IPS-NIHi7 (cell line): ENCODE measurements at regions not wholly inside any gene's neighbourhood (a gene's known extent, or its start where the extent isn't known, plus 50 kb on each side); places are given as distances from the start of the nearest gene placed in this dataset.

Experiments
- DNase-seq: peaks from one replicate; pipeline ENCODE4 v3.0.0; 2012; ENCODE audit warnings: mixed read lengths; ENCODE audit errors: extremely low spot score

DNA sequence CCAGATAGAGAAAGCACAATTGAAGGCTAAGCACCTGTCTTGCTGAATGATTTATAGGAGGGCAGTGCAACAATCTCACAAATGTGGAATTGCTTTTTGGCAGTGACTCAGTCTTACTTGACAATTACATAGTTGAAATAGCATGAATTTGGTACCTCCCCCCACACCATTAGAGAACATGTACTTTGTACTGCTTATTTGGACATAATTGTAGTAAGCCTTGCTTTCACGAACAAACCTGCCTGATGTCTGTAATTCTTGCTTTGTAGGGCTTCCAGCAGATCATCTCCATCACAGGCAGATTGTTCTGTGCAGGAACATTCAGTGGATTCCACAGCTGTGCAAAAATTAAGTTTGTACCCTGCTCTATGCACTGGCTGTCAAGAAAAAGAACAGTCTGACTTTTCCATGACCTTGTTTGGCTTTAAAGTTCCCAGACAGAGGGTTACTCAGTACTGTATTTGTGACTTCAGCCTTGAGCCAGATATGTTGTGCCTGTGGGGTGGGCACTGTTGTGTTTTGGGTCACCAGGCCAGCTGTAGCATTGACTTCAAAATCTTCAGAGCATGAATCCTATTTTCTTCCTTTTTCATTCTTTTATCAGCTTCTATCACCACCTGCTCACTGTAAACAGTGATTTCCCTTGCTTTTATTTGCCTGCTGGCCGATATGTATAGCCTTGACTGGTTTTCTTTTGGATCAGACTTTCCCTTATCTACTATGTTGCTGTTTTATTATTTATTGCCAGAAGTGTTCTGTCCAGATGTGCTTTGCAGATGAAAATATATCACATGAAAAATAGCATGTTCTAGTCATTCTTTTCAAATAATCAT is 941.0 kb upstream of the CHORDC1 start:
- no peak for DNase-seq

- no peak for DNase-seq
Measured at GRCh38 chr11:91160661-91161060, 937.8 kb upstream of the CHORDC1 start.

DNA sequence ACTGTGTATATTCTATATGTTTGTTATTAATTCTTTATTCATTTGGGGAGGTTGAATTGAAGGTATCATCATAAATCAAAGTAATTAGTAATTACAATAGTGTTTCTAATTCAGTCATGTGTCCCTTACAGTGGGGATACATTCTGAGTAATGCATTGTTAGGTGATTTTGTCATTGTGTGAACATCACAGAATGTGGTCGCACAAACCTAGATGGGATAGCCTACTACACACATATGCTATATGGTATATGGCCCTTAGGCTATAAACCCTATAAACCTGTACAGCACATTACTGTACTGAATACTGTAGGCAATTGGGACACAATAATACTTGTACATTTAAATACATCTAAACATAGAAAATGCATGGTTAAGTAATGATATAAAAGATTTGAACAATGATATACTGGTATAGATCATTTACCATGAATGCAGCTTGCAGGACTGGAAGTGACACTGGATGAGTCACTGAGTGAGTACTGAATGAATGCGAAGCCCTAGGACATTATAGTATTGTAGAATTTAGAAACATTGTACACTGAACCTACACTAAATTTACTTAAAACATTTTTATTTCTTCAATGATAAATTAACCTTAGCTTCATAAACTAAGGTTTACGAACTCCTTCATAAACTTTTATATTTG is 936.2 kb upstream of the CHORDC1 start:
- no peak for DNase-seq

DNA sequence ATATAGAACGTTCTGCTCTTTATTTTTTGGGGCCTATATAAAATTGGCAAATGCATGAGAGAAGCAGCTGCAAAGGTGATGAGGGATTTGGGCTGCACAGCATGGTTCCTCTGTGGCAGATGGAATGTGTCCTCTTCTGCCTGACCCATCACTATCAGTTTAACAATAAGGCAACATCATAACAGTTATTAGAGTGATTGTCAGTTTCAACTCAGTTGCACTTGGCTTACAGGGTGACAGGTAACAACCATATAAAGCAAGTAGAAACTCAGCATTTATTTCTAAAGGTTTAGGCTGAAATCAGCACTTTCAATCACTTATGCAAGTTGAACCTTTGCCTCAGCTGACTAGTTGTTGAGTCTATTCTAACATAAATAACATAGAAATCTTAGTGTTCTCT is 935.4 kb upstream of the CHORDC1 start:
- no peak for DNase-seq

GRCh38 chr11:91156041-91156440 is 933.2 kb upstream of the CHORDC1 start:
- no peak for DNase-seq

DNA sequence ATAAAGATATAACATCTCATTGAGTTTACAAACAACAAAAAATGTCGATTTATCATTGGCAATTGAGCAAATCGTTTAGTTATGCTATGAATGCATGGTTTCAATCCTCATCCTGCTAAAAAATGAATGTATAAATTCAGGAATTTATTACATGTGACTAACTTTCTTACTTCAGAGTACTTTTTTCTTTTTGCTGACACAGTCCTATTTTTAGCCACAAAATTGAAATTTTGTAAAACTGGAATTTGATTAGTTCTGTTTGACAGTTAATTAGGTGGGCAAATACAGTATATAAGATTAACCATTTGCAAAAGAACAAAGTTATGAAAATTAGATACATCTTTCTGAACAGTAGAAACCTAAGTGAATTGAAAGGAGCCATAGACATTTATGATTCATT is 925.0 kb upstream of the CHORDC1 start:
- DNase-seq, result no peak

GRCh38 chr11:91141655-91142054 is 918.8 kb upstream of the CHORDC1 start:
- no peak for DNase-seq

DNA sequence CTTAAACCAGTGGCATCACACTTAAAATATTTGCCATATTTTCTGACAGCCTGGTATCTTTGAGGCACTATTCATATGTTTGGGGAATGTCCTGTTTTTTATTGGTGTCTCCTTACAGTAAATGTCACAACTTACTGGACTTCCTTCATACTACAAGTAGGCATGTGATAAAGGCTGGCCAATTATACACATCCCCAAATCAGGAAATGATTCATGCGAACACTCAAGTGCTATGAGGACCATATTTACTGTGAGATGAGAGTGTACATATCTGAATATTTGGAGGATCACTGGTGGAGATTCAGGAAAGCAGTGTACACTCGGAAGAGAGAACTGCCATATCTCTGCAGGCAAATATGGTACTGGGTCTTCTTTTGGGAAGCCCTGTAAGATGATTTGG is 913.8 kb upstream of the CHORDC1 start:
- no peak for DNase-seq

DNA sequence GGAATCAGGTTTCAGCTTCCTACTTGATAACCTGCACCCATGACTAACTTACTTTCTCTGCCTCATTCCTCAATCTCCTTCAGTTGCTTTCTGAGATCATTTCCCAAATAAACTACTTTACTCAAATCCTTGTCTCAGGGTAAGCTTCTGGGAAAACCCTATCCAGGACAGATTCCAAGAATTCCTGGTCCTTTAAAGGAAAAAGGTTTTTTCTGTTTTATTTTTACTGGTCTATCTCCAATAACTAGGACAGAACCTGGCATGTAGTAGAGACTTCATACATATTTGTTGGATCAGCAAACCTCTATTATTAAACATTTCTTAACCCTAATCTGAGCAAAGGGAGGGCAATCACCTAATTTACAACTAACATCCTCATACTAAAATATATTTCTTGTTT is 910.5 kb upstream of the CHORDC1 start:
- no peak for DNase-seq

- DNase-seq, result no peak
Measured at GRCh38 chr11:91129596-91129995, 906.7 kb upstream of the CHORDC1 start.

DNA sequence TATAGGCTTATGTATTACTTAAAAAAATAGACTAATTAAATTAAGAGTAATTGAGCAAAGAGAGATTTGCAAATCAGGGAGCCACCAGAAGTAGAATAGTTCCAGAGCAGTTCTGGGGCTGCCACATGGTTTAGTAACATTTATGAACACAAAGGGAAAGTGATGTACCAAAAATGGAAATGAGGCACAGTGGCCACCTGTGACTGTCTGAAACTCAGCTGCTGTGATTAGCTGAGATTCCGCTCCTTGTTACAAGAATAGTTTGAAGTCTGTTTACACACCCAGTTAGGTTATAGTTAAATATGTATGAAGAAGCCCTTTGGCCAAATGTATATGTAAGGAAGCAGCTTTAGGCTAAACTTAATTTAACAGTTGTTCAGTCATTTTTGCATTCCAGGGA is 901.5 kb upstream of the CHORDC1 start:
- no peak for DNase-seq

- DNase-seq, result no peak
Measured at GRCh38 chr11:91115116-91115515, 892.3 kb upstream of the CHORDC1 start.

DNA sequence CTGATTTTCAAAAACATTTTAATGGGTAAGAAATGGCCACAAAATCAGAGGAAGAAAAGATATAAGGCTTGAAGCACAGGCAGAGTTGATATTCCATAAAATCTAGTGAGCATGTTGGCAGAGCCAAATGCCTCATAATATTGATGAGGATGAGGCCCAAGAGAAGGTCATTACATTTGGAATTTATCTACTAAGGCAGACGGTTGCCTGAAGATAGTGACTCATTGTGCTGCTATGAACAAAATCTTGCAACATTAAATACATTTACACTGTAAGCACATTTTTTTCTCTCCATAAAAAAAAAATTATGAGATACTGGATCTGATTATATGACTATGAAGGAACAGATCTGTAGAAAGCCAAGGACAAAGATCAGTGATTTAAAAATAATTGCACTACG is 881.4 kb upstream of the CHORDC1 start:
- DNase-seq, result no peak

GRCh38 chr11:91100427-91100826 is 877.6 kb upstream of the CHORDC1 start:
- no peak for DNase-seq

DNA sequence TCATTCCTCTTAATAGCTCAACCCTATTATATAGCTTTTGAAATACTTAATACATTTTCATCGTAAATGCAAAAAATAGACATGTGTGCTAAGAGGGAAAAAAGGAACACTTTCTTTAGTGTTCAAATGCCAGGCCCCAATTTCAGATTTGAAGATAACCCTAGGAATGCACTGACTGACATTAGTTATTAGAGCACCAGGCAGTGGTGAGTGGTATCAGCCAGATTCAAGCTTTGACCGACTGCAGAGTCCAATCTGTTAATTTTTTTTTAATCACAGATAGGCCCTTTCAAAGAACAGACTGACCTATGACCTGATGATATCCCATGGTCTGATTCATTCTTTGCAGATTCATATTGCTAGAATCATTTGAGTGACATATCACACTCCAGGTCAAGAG is 874.2 kb upstream of the CHORDC1 start:
- no peak for DNase-seq

GRCh38 chr11:91093141-91093540 is 870.3 kb upstream of the CHORDC1 start:
- DNase-seq, result no peak

- DNase-seq, result no peak
Measured at GRCh38 chr11:91091563-91091962, 868.7 kb upstream of the CHORDC1 start.

DNA sequence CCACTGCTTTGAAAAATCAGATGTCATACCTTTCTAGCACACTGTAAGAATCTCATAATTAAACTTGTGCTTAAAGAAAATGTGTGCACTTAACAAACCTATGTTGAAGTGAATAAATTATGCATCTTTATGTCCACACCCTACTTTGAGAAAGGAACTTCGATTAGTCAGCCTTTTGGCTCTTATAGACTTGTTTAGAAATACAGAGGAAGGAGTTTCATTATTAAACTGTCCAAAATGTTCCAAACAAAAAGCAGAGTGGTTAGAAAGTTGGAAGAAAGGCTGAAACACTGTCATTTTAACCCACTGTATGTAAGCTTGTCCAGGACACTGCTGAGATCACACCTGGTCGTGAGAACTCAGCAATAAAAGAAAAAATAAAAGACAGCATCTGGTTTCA is 863.2 kb upstream of the CHORDC1 start:
- DNase-seq, result no peak

- no peak for DNase-seq
Measured at GRCh38 chr11:91082255-91082654, 859.4 kb upstream of the CHORDC1 start.

- peak; percentile 19 for DNase-seq
Measured at GRCh38 chr11:91081440-91082043, 858.7 kb upstream of the CHORDC1 start.

DNA sequence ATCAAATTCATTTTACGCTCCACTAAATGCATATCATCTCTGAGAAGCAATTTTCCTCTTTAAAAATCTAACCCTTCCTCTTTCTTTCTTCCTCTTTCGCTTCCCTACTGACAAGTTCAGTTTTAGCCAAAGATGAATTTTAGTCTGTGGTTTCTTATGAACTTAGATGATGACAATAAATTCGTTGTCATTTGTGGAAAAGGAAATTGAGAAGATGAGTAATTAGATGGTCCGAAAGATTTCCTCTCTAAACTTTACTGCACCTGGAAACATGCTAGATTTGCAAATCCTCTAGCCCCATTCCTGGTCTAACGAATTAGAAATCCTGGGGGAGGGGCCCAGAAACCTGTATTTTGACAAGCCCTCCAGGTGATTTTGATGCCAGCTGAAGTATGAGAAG is 855.4 kb upstream of the CHORDC1 start:
- DNase-seq, result no peak

DNA sequence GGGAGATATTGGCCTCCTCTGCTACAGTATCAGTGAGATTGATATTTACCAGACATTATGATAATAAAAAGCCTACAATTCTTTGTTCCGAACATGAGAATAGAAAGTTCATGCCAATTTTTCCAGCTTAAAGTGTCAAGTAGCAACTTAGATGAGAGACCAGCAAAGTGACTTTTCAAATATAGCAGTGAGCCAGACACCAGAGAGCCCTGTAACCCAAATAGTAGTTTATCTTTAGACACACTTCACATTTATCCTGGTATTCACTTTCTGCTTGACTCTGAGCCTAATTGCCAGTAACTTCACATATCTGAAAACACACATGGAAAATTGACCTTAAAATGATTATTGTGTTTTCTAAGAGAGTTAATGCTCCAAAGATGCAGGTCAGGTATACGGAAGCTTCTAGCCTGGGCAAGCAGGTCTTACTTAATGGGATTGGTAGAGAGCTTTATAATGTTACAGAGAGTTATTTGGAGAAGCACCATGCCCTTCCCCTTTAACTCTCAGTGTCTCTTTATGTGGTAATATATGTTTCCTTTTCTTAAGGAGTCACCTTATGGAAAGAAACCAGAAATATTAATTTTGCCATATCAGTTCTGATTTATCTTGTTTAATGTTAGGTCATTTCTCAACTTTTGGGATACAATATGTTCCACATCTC is 852.3 kb upstream of the CHORDC1 start:
- no peak for DNase-seq

DNA sequence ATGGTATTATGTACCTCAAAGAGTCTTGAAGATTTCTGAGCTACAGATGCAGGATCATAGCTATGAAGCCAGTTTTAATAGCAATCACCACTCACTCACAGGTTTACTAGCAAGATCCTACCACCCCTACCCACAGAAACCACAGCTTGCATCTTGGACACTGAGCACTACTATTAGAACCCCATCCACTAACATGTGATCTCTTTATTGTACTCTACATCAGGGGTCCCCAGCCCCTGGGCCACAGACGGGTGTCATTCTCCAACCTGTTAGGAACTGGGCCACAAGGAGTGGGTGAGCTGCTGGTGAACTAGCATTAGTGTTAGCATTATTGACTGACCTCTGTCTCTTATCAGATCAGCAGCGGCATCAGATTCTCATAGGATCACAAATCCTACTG is 844.8 kb upstream of the CHORDC1 start:
- no peak for DNase-seq
